ENCODE measurements at regions not wholly inside any gene's neighbourhood (a gene's known extent, or its start where the extent isn't known, plus 50 kb on each side); places are given as distances from the start of the nearest gene placed in this dataset.

DNA sequence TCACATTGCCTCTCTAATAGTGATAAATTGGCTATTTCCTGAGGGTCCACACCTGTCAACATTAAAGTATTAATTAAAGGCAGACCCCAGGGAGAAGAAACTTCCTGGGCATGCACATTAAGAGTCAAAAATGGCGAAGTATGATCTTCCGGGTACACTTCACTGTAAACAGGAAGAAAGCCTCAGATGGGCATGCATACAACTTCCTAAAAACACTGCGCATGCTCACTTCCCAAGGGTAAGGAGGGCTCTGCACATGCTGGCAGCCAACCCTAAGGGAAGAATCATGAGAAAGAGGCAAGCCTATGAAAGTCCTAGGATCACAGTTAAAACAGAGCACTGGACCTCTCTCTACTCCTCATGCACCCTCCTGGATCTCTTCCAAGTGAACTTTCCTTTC is 80.1 kb upstream of the IMMP2L start:
- CTCF ChIA-PET: no interaction called here
- Histone ChIP-seq H2AFZ (ENCODE audit: low read length) (no peak overlapping the region), H3K4me1 (ENCODE audit: insufficient read depth, low read length) (no peaks in the 10 kb centered on the region), H3K27ac (ENCODE audit: low read length) (no peak overlapping the region), H3K79me2 (ENCODE audit: low read length) (no peaks in the 10 kb centered on the region), H3K36me3 (ENCODE audit: low read depth, low read length) (no peaks in the 10 kb centered on the region), H3K9me2 (replicated peaks; ENCODE audit: low read length) (no peaks in the 10 kb centered on the region), H3F3A (ENCODE audit: low read length, unreplicated experiment) (no peaks in the 10 kb centered on the region), H3K9me3 (ENCODE audit: low read length) (no peaks in the 10 kb centered on the region), H3K4me2 (ENCODE audit: low read length) (no peak overlapping the region), H4K20me1 (ENCODE audit: low read length) (no peaks in the 10 kb centered on the region), H3K4me3 (ENCODE audit: low read length) (no peak overlapping the region), H3K27me3 (ENCODE audit: low read length) (no peaks in the 10 kb centered on the region), H3K9ac (ENCODE audit: low read length) (no peak overlapping the region)
- ATAC-seq (no peak), DNase-seq (no peak)
- BruUV-seq (replicated peaks): no TSS peak
- TF ChIP-seq EZH2 (IDR thresholded peaks at IDR 0.05; ENCODE audit: low read length, unreplicated experiment) (no peak), EZH2phosphoT487 (IDR thresholded peaks at IDR 0.05; ENCODE audit: borderline replicate concordance, low read length) (no peak)
- TF ChIP-seq, protein P1, sequence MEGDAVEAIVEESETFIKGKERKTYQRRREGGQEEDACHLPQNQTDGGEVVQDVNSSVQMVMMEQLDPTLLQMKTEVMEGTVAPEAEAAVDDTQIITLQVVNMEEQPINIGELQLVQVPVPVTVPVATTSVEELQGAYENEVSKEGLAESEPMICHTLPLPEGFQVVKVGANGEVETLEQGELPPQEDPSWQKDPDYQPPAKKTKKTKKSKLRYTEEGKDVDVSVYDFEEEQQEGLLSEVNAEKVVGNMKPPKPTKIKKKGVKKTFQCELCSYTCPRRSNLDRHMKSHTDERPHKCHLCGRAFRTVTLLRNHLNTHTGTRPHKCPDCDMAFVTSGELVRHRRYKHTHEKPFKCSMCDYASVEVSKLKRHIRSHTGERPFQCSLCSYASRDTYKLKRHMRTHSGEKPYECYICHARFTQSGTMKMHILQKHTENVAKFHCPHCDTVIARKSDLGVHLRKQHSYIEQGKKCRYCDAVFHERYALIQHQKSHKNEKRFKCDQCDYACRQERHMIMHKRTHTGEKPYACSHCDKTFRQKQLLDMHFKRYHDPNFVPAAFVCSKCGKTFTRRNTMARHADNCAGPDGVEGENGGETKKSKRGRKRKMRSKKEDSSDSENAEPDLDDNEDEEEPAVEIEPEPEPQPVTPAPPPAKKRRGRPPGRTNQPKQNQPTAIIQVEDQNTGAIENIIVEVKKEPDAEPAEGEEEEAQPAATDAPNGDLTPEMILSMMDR (conservative IDR thresholded peaks at IDR 0.05; ENCODE audit: low read depth, low read length): no peak
- POLR2A ChIA-PET (ENCODE audit: unreplicated experiment): no interaction called here
- intact Hi-C loops (cut with micrococcal nuclease): no loop called here

GRCh38 chr7:111640416-111640815 is 78.1 kb upstream of the IMMP2L start:
- POLR2A ChIA-PET (ENCODE audit: unreplicated experiment): interaction anchor here (0.6 kb wide), 1 partner anchor 421 kb away, joined by 5 read pairs; no protein-coding TSS in a partner anchor
- CTCF ChIA-PET: no interaction called here

DNA sequence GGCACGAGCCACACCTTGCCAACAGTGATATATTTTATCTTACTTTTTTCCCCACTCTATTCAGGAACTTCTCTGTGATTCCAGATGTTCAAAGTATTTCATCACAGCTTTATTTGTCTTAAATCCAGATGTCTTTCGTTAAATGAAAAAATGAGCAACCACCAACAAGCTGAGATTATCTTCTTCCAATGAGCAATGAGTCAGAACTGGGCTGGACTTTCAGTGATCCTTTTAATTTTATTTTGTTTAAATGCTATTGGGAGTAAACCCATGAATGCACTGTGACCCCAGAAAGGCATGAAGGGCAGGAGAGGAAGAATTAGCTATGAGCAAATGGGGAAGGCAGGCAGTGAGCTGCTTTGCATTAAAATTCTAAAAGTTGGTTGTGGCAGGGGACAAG is 77.6 kb upstream of the IMMP2L start:
- ATAC-seq (no peak), DNase-seq (no peak)
- H3K9me3 ChIP-seq (ENCODE audit: low read length): no peaks in the 10 kb centered on the region
- intact Hi-C loops (cut with micrococcal nuclease): no loop called here
- BruUV-seq (replicated peaks): no TSS peak
- TF ChIP-seq EZH2 (IDR thresholded peaks at IDR 0.05; ENCODE audit: low read length, unreplicated experiment): no peak
- TF ChIP-seq EZH2phosphoT487 (IDR thresholded peaks at IDR 0.05; ENCODE audit: borderline replicate concordance, low read length): no peak
- TF ChIP-seq, protein P1 (conservative IDR thresholded peaks at IDR 0.05; ENCODE audit: low read depth, low read length): no peak
- no peak overlapping the region for H3K9ac ChIP-seq (ENCODE audit: low read length)
- no peaks in the 10 kb centered on the region for H3K9me2 ChIP-seq (replicated peaks; ENCODE audit: low read length)
- H3K27me3 ChIP-seq (ENCODE audit: low read length): no peaks in the 10 kb centered on the region
- no peaks in the 10 kb centered on the region for H3K79me2 ChIP-seq (ENCODE audit: low read length)
- H3F3A ChIP-seq (ENCODE audit: low read length, unreplicated experiment): no peaks in the 10 kb centered on the region
- no peaks in the 10 kb centered on the region for H4K20me1 ChIP-seq (ENCODE audit: low read length)
- POLR2A ChIA-PET (ENCODE audit: unreplicated experiment): interaction anchor here (0.6 kb wide), 1 partner anchor 420 kb away, joined by 5 read pairs; no protein-coding TSS in a partner anchor
- no peak overlapping the region for H3K27ac ChIP-seq (ENCODE audit: low read length)
- H3K36me3 ChIP-seq (ENCODE audit: low read depth, low read length): no peaks in the 10 kb centered on the region
- CTCF ChIA-PET: no interaction called here
- no peak overlapping the region for H3K4me2 ChIP-seq (ENCODE audit: low read length)
- no peak overlapping the region for H2AFZ ChIP-seq (ENCODE audit: low read length)
- H3K4me3 ChIP-seq (ENCODE audit: low read length): no peak overlapping the region
- no peaks in the 10 kb centered on the region for H3K4me1 ChIP-seq (ENCODE audit: insufficient read depth, low read length)

More at GRCh38 chr7:111640416-111640815, 78.1 kb upstream of the IMMP2L start:
- Histone ChIP-seq H3K9me3 (ENCODE audit: low read length) (no peaks in the 10 kb centered on the region), H3K9ac (ENCODE audit: low read length) (no peak overlapping the region), H3F3A (ENCODE audit: low read length, unreplicated experiment) (no peaks in the 10 kb centered on the region), H3K27ac (ENCODE audit: low read length) (no peak overlapping the region), H3K4me2 (ENCODE audit: low read length) (no peak overlapping the region), H3K4me1 (ENCODE audit: insufficient read depth, low read length) (no peaks in the 10 kb centered on the region), H3K27me3 (ENCODE audit: low read length) (no peaks in the 10 kb centered on the region), H3K9me2 (replicated peaks; ENCODE audit: low read length) (no peaks in the 10 kb centered on the region), H4K20me1 (ENCODE audit: low read length) (no peaks in the 10 kb centered on the region), H3K4me3 (ENCODE audit: low read length) (no peak overlapping the region), H2AFZ (ENCODE audit: low read length) (no peak overlapping the region), H3K79me2 (ENCODE audit: low read length) (no peaks in the 10 kb centered on the region), H3K36me3 (ENCODE audit: low read depth, low read length) (no peaks in the 10 kb centered on the region)
- intact Hi-C loops (cut with micrococcal nuclease): no loop called here
- DNase-seq (no peak), ATAC-seq (no peak)
- BruUV-seq (replicated peaks): no TSS peak
- TF ChIP-seq, protein P1 (conservative IDR thresholded peaks at IDR 0.05; ENCODE audit: low read depth, low read length): no peak
- TF ChIP-seq EZH2 (IDR thresholded peaks at IDR 0.05; ENCODE audit: low read length, unreplicated experiment) (no peak), EZH2phosphoT487 (IDR thresholded peaks at IDR 0.05; ENCODE audit: borderline replicate concordance, low read length) (no peak)

Data from PC-3 (cell line).